Stimulated activated memory B cell treated with anti-CD40 and anti-IgM and Interleukin-4, amounts not matched to agents 10 μg/mL and 1 μg/mL and 100 μg/mL, for 72 hours (primary cell): ENCODE measurements at regions not wholly inside any gene's neighbourhood (a gene's known extent, or its start where the extent isn't known, plus 50 kb on each side); places are given as distances from the start of the nearest gene placed in this dataset.

Experiments used
- ATAC-seq: fragments of 150-1000 bp; cut with Tn5 transposase; 2 replicates; pipeline ENCODE4 v1.10.0; 2021
- H3K27ac Mint-ChIP-seq: one replicate; pipeline ENCODE4 v1.8.0; 2022; ENCODE audit warnings: mild to moderate bottlenecking, mixed read lengths
- H3K27me3 Mint-ChIP-seq: one replicate; pipeline ENCODE4 v1.8.0; 2022; ENCODE audit warnings: mixed read lengths
- H3K36me3 Mint-ChIP-seq: one replicate; pipeline ENCODE4 v1.8.0; 2022; ENCODE audit warnings: mixed read lengths
- H3K4me1 Mint-ChIP-seq: one replicate; pipeline ENCODE4 v1.8.0; 2022; ENCODE audit warnings: mixed read lengths
- H3K4me3 Mint-ChIP-seq: one replicate; pipeline ENCODE4 v1.8.0; 2022; ENCODE audit warnings: mild to moderate bottlenecking, moderate library complexity, mixed read lengths
- H3K9me3 Mint-ChIP-seq: one replicate; pipeline ENCODE4 v1.8.0; 2022; ENCODE audit warnings: mixed read lengths

DNA sequence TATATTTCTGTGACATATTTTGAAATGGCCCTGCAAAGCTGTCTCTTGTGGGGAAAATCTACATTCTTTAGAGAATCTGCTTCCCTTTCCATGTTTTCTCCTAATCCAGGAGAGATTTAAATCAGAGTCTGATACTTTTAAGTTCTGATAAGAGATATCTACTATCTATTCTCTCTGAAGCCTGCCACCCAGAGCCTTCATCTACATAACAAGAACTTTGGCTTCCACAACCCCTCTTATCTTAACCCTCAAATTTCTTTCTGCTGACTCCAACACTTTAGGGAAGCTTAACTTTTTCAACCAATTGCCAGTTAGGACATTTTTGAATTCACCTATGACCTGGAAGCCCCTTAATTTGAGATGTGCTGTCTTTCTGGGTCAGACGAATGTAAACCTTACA lies 965.2 kb downstream of the TBC1D22A start:
- no peak overlapping the region for H3K4me3 Mint-ChIP-seq
- peaks cover 18% of the 10 kb centered on the region for H3K9me3 Mint-ChIP-seq
- H3K27ac Mint-ChIP-seq = no peak overlapping the region
- no peaks in the 10 kb centered on the region for H3K36me3 Mint-ChIP-seq
- peaks cover 19% of the 10 kb centered on the region for H3K27me3 Mint-ChIP-seq
- H3K4me1 Mint-ChIP-seq = no peaks in the 10 kb centered on the region
- no peak for ATAC-seq

DNA sequence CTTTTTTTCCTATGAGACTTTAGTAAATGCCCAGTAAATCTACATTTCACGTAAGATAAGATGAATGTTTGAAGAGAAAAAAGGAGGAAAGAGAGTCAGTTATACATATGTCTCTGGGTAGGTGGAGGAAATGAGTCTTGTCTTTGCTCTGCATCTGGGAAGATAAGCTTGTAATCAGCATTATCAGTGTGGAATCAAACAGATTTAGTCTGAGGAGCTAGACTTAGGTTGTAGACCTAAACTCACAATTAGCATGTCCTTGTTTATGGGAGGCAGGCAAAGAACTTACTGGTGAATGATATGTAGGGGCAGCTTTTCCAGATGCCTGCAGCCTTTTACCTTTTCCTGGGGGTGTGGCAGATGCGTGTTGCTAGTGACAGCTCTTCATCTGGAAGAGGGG lies 962.3 kb downstream of the TBC1D22A start:
- Mint-ChIP-seq H3K4me3 (no peak overlapping the region), H3K27ac (no peak overlapping the region), H3K4me1 (no peaks in the 10 kb centered on the region), H3K9me3 (no peaks in the 10 kb centered on the region), H3K36me3 (no peaks in the 10 kb centered on the region), H3K27me3 (peaks cover 19% of the 10 kb centered on the region)
- no peak for ATAC-seq

DNA sequence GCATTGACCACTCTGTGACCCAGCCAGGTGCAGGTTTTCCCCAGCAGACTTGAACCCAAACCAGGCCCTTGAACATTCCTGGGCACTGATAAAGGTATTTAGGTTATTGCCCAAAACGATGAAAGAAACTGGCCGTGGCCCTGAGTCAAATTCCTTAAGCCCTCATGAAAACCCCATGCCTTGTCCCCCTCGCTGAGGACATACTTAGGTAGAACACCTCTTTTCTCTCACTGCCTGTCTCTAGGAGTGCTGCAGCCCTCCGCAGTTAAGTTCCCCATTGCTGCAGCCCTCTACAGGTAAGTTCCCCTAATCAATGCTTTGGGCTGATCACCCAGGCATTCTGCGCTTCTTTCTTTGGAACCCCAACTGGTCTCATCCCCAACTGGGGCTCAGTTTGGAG lies 961.6 kb downstream of the TBC1D22A start:
- H3K4me3 Mint-ChIP-seq = no peak overlapping the region
- H3K4me1 Mint-ChIP-seq = no peaks in the 10 kb centered on the region
- no peaks in the 10 kb centered on the region for H3K36me3 Mint-ChIP-seq
- ATAC-seq = no peak
- H3K9me3 Mint-ChIP-seq = no peaks in the 10 kb centered on the region
- peaks cover 24% of the 10 kb centered on the region for H3K27me3 Mint-ChIP-seq
- no peak overlapping the region for H3K27ac Mint-ChIP-seq

GRCh38 chr22:47718337-47718736 lies 955.9 kb downstream of the TBC1D22A start:
- H3K36me3 Mint-ChIP-seq = no peaks in the 10 kb centered on the region
- H3K4me1 Mint-ChIP-seq = no peaks in the 10 kb centered on the region
- H3K27ac Mint-ChIP-seq = no peak overlapping the region
- no peak overlapping the region for H3K4me3 Mint-ChIP-seq
- H3K9me3 Mint-ChIP-seq = no peaks in the 10 kb centered on the region
- H3K27me3 Mint-ChIP-seq = peaks cover 22% of the 10 kb centered on the region
- ATAC-seq = no peak

DNA sequence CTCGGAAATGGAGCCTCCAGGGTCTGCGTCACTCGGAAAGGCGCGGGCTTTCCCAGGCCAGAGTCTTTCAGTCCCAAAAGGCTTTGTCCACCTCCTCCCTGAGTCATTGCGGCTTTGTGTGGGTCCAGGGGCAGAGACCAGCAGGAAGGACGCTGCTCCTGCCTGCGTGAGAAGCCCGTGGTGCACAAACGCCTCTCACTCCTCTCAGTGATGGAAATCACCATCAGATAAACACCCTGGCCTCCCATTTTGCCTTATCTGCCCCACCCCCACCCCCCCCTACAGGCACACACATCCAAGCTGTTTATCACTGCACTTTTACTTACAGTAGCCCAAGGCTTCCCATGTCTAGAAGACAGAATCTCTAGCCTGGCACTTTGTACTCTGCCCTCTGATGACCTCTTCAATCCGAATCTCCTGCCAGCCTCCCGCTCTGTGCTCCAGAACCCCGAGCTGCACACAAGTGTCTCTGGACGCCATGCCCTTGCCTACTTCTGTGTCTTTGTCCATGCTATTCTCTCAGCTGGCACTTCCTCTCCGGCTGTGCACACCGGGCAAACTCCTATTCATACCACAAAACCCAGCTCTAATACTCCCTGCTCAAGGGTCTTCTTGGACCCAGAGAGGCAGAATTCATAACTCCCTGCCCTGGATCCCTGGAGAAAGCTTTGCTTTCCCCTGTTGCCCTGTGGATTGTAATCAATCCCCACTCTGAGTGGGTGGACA lies 954.6 kb downstream of the TBC1D22A start:
- Mint-ChIP-seq H3K9me3 (no peaks in the 10 kb centered on the region), H3K4me1 (no peaks in the 10 kb centered on the region), H3K27ac (no peak overlapping the region), H3K36me3 (no peaks in the 10 kb centered on the region), H3K27me3 (peaks cover 31% of the 10 kb centered on the region), H3K4me3 (no peak overlapping the region)
- ATAC-seq = no peak

DNA sequence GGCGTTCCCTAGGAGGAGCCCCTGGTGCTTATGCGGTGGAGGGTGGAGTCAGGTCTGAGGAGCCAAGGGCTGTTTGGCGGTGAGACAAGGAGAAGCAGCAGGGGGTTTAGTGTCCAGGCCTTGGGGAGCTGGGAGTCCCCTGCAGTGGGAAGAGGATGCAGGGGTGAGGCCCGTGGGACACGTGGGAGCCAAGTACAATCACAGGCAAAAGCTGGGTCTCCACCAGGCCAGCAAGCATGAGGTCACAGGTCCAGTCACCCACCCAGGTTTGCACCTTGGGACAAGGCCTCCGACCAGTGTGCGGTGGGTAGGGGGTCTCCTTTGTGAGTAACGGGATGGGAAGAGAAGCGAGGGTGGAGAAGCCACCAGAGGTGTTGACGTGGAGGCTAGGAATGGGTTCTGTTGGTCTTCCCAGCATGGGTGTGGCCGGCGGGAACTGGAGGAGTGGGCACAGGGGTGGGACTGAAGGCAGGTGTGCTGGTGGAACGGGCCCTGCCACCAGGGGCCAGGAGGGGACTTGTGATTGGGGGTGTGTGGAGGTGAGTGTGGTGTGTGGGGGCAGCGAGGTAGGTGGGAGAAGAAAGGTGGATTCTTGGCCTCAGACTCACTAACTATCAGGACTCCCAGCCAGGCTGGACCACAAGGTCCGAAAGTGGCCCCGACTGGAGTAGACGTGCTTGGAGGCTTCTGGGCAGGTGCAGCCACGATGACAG lies 953.6 kb downstream of the TBC1D22A start:
- H3K27me3 Mint-ChIP-seq = peaks cover 31% of the 10 kb centered on the region
- H3K4me1 Mint-ChIP-seq = no peaks in the 10 kb centered on the region
- no peaks in the 10 kb centered on the region for H3K9me3 Mint-ChIP-seq
- no peak overlapping the region for H3K4me3 Mint-ChIP-seq
- H3K27ac Mint-ChIP-seq = no peak overlapping the region
- ATAC-seq = no peak
- no peaks in the 10 kb centered on the region for H3K36me3 Mint-ChIP-seq

DNA sequence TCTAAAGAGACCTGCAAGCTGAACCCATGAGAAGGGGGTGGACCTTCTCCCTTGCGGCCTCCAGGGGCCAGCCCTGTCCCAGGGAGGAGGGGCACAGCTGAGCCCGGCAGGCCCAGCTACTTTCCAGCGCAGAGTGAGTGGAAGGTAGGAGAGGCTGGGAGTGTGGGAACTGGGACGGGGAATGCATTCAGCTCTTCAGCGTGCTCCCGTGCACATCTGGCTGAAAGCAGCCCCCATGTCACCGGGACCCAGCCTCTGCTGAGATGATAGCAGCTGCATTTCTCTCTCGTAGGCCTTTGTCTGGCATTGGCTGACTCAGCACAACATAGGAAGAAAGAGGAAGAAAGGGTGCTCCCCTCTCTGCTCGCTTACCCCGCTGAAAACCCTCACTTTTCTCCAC lies 951.5 kb downstream of the TBC1D22A start:
- Mint-ChIP-seq H3K27ac (no peak overlapping the region), H3K27me3 (peaks cover 26% of the 10 kb centered on the region), H3K4me3 (no peak overlapping the region), H3K36me3 (no peaks in the 10 kb centered on the region), H3K4me1 (no peaks in the 10 kb centered on the region), H3K9me3 (no peaks in the 10 kb centered on the region)
- no peak for ATAC-seq

DNA sequence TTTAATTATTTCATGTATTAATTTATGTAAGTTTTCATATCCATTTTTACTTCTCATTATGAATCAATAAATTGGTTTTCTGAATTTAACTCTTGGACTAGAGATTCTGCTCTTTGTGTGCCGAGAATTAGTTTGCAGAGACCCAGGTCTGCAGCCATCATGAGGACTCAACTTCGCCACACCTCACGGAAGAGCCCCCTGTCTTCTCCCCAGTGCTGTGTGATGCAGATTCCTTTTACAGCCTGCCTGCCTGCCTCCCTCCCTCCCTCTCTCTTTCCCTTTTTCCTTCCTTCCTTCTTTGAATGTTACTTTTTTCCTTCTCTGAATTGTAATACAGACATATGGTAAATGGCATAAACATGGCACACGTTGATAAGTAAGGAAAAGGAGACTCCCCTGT lies 947.7 kb downstream of the TBC1D22A start:
- H3K36me3 Mint-ChIP-seq = no peaks in the 10 kb centered on the region
- H3K27ac Mint-ChIP-seq = no peak overlapping the region
- ATAC-seq = no peak
- H3K27me3 Mint-ChIP-seq = peaks cover 24% of the 10 kb centered on the region
- H3K4me3 Mint-ChIP-seq = no peak overlapping the region
- H3K9me3 Mint-ChIP-seq = no peaks in the 10 kb centered on the region
- H3K4me1 Mint-ChIP-seq = no peaks in the 10 kb centered on the region

DNA sequence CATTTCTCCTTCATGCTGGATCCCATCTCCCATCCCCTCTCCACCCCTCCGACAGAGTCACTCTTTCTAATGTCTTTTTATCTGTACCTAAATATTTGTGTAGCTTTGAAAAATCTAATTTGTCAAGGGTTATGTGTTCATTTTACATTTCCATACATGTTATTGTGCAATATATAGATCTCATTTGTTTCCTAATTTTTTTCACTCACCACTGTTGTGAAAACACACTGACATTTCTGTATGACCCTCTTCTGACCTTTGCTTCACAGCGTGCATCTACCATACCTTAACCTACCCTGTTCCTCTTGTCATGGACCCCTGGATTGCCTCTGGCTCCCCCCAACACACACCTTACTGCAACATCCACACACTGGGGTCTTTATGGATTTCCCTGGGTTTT lies 942.9 kb downstream of the TBC1D22A start:
- Mint-ChIP-seq H3K9me3 (peaks cover 4% of the 10 kb centered on the region), H3K4me3 (no peak overlapping the region), H3K36me3 (no peaks in the 10 kb centered on the region), H3K4me1 (no peaks in the 10 kb centered on the region), H3K27ac (no peak overlapping the region), H3K27me3 (peaks cover 16% of the 10 kb centered on the region)
- ATAC-seq = no peak

DNA sequence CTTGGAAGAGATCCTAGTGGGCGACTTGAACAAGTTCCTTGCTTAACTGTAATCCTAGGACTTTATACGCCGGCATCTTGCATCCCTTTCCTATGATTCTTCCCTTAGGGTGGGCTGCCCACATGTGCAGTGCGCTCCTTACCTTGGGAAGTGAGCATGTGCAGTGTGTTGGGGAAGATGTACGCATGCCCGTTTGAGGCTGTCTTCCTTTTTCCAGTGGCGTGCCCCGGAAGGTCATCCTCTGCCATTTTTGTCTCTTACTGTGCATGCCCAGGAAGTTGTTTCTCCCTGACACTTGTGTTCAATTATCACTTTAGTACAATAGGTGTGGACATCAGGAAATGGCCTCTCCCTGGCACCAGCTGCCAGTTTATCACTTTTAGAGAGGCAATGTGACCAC lies 936.5 kb downstream of the TBC1D22A start:
- no peak for ATAC-seq
- Mint-ChIP-seq H3K9me3 (peaks cover 4% of the 10 kb centered on the region), H3K4me1 (no peaks in the 10 kb centered on the region), H3K27me3 (no peaks in the 10 kb centered on the region), H3K27ac (no peak overlapping the region), H3K4me3 (no peak overlapping the region), H3K36me3 (no peaks in the 10 kb centered on the region)

- no peaks in the 10 kb centered on the region for H3K4me1 Mint-ChIP-seq
- no peaks in the 10 kb centered on the region for H3K36me3 Mint-ChIP-seq
- peaks cover 4% of the 10 kb centered on the region for H3K9me3 Mint-ChIP-seq
- no peak for ATAC-seq
- no peaks in the 10 kb centered on the region for H3K27me3 Mint-ChIP-seq
- H3K4me3 Mint-ChIP-seq = no peak overlapping the region
- H3K27ac Mint-ChIP-seq = no peak overlapping the region
Measured at GRCh38 chr22:47697861-47698260, 935.4 kb downstream of the TBC1D22A start.

GRCh38 chr22:47696776-47697175 lies 934.3 kb downstream of the TBC1D22A start:
- no peaks in the 10 kb centered on the region for H3K9me3 Mint-ChIP-seq
- no peaks in the 10 kb centered on the region for H3K36me3 Mint-ChIP-seq
- ATAC-seq = no peak
- H3K4me3 Mint-ChIP-seq = no peak overlapping the region
- no peak overlapping the region for H3K27ac Mint-ChIP-seq
- H3K4me1 Mint-ChIP-seq = no peaks in the 10 kb centered on the region
- no peaks in the 10 kb centered on the region for H3K27me3 Mint-ChIP-seq

DNA sequence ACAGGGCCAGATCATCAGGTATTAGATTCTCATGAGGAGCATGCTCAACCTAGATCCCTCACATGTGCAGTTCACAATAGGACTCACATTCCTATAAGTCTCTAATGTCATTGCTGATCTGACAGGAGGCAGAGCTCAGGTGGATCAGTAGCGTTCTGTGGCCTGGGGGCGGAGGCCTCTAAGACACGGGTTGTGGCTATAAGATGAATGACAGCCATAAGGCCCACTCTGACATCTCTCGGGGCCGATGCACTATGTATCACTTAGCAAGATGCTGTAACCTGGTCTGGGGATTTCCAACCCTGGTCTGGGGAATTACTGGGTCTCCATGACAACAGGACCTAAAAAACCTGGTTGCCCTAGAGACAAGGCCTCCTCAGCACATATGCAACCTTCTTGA lies 932.7 kb downstream of the TBC1D22A start:
- no peak for ATAC-seq
- Mint-ChIP-seq H3K4me1 (no peaks in the 10 kb centered on the region), H3K27ac (no peak overlapping the region)

DNA sequence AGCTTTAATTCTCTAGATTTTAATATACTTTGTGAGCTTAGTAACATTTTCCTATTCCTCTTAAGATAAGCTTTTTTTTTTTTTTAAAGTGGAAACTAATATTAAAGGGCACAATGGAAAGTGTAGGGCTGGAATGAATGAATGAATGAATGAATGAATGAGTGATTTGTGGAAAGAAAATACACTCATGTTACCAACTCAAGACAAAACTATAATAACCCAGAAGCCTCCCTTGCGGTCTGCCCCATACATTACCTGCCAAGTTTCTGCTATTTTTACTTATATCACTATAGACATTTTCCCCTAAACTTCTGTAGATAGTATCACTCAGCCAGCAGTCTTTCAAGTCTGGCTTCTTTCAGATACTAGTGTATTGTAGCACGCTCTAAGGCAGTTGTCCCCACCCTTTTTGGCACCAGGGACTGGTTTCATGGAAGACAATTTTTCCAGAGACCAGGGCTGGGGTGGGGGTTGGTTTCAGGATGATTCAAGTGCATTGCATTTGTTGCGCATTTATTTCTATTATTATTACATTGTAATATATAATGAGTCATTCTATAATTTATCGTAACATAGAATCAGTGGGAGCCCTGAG lies 932.2 kb downstream of the TBC1D22A start:
- Mint-ChIP-seq H3K4me3 (no peak overlapping the region), H3K36me3 (no peaks in the 10 kb centered on the region), H3K9me3 (no peaks in the 10 kb centered on the region), H3K27ac (no peak overlapping the region), H3K27me3 (no peaks in the 10 kb centered on the region), H3K4me1 (no peaks in the 10 kb centered on the region)
- no peak for ATAC-seq

More for the DNA sequence above, 932.7 kb downstream of the TBC1D22A start:
- no peaks in the 10 kb centered on the region for H3K9me3 Mint-ChIP-seq
- no peaks in the 10 kb centered on the region for H3K27me3 Mint-ChIP-seq
- H3K4me3 Mint-ChIP-seq = no peak overlapping the region
- no peaks in the 10 kb centered on the region for H3K36me3 Mint-ChIP-seq

GRCh38 chr22:47693606-47694005 lies 931.2 kb downstream of the TBC1D22A start:
- H3K4me1 Mint-ChIP-seq = no peaks in the 10 kb centered on the region
- H3K27me3 Mint-ChIP-seq = no peaks in the 10 kb centered on the region
- H3K36me3 Mint-ChIP-seq = no peaks in the 10 kb centered on the region
- no peak overlapping the region for H3K27ac Mint-ChIP-seq
- no peak overlapping the region for H3K4me3 Mint-ChIP-seq
- H3K9me3 Mint-ChIP-seq = no peaks in the 10 kb centered on the region
- ATAC-seq = no peak

- Mint-ChIP-seq H3K27me3 (no peaks in the 10 kb centered on the region), H3K9me3 (no peaks in the 10 kb centered on the region), H3K4me3 (no peak overlapping the region), H3K27ac (no peak overlapping the region), H3K4me1 (no peaks in the 10 kb centered on the region), H3K36me3 (no peaks in the 10 kb centered on the region)
- ATAC-seq = no peak
Measured at GRCh38 chr22:47692811-47693210, 930.4 kb downstream of the TBC1D22A start.
